HG03039 (cell line): ENCODE measurements at regions not wholly inside any gene's neighbourhood (a gene's known extent, or its start where the extent isn't known, plus 50 kb on each side); places are given as distances from the start of the nearest gene placed in this dataset.

ENCODE experiments used
- ATAC-seq: cut with Tn5 transposase; IDR thresholded peaks from one replicate; pipeline ENCODE4 v1.9.1; 2021; ENCODE audit warnings: mild to moderate bottlenecking, moderate library complexity; ENCODE audit not compliant: unreplicated experiment

DNA sequence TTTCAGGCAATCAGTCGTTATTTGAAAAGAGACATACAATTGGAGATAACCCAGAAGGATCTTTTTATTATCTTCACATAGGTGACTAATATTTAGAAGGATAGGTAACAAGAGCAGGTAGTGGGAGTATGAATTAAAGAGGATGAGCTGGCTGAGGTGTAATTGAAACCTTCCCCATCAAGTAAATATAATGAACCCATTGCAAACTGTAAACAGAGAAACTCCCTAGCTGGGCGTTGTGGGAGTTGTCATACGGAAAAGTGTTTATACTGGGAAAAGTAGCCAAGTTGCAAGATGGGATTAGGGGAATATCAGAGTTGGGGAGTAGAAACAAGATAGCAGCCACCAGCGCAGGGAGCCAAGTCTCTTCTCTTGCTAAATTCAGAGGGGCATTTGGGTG is 448.4 kb downstream of the COG6 start:
- ATAC-seq, result no peak

- ATAC-seq, result no peak
Observed at GRCh38 chr13:40105231-40105630, 449.8 kb downstream of the COG6 start.

GRCh38 chr13:40109351-40109844 is 453.9 kb downstream of the COG6 start:
- ATAC-seq, result no peak

DNA sequence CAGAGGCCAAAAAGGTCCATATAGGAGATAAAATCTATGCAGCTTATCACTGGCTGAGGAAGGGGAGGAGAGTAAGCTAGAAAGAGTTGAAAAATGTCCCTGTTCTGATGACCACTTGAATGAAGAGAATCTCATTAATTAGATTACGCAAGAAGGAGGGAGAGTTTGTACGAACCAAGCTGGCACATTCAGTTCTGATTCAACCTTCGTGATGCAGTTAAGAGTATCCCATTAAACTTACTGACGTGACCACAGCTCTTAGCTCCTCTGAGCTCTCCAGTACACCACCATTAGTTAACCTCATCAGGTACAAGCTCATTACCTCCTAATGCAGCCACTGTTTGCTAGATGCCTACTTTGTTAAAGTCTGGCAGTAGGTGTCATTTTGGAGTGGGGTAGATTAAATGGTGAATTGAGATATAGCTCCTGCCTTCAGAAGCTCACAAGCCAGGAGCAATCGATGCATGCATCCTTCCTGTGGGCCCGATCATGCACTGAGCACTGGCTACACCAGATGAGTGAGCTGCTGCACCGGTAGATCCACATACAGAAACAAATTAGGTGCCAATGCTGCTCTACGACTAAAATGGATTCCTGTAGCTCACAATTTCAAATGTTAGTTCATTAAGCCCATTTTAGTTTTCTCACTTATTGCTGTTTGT is 458.3 kb downstream of the COG6 start:
- no peak for ATAC-seq

DNA sequence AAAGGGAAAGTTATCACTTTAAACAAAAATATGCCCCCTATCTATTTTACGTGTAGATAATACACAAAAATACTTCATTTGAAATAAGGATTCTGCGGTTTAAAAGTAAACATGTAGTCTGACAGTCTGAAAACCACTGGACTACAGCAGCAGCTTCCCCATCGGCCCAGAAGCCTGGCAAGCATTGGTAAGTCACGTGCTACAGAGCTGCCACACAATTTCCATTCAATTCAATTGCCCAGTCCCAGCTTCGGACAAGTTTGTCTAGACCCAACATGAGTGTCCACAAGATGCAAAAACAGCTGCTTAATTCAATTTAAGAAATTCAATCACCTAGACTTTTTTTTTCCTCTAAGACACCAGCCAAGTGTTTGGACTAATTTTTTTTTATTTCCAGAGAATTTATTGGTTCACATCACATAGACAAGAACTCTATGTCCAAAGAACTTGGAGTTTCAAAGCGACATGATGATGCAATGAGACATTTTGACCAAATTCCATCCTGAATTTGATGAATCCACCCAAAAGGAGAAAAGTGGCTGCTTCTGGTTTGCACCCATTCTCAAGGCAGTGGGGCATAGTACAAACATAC is 458.9 kb downstream of the COG6 start:
- no peak for ATAC-seq

DNA sequence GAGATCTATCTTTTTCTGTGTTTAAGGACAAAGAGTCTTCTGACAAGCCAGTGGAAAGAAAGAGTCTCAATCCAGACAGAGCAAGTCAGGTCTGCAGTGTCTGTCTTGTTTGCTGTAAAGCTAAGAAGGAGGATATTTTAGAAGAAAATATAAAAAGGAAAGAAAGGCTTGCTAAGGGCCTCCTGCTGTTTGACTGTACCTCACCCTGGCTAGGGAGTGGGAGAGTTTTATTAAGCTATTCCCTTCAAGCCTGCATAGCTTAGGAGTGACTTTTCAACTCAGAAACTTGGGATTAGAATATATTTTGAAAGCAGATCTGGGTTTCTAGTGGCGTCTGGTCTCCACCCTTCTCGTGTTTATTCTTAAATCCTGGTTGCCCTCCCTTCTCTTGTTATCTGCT is 460.0 kb downstream of the COG6 start:
- ATAC-seq, result no peak

DNA sequence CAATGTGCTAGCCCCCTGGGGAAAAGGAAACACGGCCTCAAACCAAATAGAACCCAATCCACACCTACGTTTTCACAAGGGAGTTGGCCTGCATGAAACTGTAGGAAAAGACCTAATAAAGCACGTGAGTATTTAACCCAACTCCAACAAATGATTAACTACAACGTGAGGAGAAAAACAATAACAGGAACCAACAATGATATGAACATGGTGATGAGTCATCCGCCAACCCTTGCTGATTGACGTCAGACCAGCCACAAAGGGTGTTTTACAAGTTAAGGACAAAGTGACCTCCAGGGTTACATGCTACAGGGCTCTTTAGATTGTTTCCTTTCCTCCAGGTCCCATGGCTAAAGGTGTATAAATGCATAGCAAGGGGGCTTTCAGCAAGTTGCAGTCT is 460.5 kb downstream of the COG6 start:
- ATAC-seq, result no peak

DNA sequence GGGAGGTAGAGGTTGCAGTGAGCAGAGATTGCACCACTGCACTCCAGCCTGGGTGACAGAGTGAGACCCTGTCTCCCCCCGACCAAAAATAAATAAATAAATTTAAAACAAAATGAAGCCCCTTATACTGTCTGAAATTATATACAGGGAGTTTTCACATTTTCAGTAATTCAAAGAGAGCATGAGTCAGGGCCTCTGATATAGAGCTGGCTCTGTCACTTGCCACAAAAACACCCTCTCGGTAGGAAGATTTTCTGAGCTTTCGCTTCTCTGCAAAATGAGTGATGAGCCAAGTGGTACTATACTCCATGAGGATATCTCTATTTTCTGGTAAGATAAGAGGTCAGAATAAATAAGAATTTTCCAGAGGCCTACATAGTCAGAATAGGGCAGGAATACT is 462.9 kb downstream of the COG6 start:
- ATAC-seq, result no peak

- ATAC-seq, result no peak
Observed at GRCh38 chr13:40119852-40120251, 464.4 kb downstream of the COG6 start.

DNA sequence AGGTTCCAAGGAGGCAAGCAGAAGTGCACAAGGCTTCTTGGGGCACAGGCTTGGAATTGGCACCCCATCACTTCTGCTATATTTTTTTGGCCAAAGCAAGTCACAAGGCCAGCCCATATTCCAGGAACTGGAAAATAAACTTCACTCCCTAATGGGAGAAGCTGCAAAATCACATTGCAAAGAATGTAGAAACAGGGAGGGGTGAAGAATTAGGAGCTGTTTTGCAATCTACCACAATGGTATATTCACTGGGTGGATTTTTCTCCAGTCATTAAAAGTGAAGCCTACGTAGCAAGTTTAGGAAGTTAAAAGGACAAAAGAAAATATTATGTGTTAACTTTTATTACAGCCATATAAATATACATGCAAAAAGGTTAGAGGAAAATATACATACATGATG is 464.8 kb downstream of the COG6 start:
- no peak for ATAC-seq

- no peak for ATAC-seq
Observed at GRCh38 chr13:40120781-40121180, 465.3 kb downstream of the COG6 start.

GRCh38 chr13:40121722-40122121 is 466.3 kb downstream of the COG6 start:
- no peak for ATAC-seq

- no peak for ATAC-seq
Observed at GRCh38 chr13:40123962-40124632, 468.6 kb downstream of the COG6 start.

DNA sequence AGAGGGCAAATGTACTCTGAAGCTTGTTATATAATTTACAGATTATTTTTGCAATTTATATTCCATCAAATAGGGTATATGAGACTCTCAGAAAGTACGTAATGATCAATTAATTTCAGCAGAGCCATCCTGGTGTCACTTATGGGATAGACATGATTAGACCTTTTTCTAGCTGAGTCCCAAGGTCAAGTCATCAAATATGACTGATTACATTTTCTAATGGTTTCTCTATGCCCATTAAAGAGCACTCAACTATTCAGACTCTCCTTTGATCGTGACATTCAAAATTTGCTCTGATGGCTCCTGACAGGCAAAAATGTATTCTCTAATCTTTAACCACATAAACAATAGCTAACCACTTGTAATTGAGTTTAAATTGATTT is 469.2 kb downstream of the COG6 start:
- no peak for ATAC-seq

GRCh38 chr13:40125336-40125735 is 469.9 kb downstream of the COG6 start:
- no peak for ATAC-seq

DNA sequence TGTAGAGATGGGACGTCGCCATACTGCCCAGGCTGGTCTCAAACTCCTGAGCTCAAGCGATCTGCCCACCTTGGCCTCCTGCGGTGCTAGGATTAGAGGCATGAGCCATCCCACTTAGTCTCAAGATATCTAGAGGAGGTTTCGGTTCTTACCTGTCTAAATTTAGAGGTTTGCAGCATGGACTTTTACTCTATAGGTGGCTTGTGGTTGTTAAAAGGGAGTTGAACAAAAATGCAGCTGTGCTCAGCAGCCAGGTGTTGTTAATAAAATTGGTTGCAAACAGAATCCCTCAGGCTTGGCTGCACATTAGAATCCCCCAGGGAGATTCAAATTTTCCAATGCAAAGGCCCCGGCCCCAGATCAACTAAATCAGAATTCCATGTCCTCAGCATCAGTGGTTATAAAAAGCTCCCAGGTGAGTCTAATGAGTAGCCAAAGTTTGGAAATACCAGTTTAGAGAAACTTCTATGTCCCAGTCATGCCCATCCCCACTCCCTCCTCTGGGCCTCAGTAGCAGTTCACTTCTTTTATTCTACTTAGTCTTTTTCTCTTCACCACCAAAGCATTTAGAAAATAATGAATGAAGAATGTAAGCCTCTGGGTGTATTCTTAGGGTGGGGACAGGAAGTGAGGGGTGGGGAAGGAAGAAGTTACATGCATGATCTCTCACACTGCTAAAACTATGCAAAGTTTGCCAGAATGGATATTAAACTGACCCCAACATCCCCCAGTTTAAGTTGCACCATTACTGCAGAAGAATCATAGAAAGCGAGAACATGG is 471.0 kb downstream of the COG6 start:
- ATAC-seq, result no peak

DNA sequence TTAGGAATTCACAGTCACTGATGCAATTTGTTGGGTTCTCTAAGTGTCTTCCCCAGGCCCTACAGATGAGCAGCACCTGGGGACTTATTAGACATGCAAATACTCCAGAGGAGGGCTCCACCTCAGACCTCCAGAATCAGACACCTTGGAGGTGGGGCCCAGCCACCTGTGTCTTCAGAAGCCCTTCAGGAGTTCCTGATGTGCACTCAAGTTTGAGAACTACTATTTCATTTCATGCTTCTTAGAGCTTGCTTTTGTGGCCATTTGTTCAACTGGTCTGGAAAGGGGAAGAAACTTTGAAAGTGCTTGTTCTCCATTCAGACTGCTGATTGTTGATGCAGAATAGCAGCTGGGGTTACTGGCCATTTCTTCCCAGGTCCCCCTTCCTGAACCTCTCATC is 472.0 kb downstream of the COG6 start:
- ATAC-seq, result no peak

DNA sequence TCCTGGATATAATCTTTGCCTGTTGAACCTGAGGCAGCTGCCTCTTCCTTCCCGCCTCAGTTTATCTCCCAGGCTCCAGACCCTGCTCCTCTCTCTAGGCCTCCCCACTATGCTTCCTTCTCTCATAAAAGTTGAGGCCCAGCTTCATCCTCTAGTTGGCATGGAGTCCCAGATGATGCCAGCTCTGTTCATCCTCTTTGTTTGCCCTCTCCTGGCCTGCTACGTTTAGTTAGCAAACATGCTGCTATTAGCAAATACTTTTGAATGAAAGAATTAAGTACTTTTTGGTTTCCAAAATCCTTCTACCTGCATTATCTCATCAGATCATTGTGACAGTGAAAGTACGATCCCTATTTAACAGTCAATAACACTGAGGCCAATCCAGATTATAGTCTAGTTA is 472.5 kb downstream of the COG6 start:
- no peak for ATAC-seq

DNA sequence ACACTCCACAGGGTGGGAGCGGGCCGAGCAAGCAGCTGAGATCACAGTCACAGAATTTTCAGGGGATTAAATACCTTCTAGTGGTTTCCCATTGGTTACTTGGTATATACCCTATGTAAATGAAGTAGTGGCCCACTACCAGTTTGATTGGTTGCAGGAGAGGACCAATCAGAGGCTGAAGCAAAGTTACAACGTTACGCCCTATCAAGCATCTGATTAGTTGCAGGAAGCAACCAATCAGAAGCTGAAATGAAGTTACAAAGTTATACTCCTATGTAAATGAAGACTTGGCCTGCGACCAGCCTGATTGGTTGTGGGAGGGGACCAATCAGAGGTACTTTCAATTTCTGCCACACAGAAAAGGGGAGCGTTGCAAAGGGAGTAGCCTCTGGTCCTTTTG is 474.0 kb downstream of the COG6 start:
- no peak for ATAC-seq

- no peak for ATAC-seq
Observed at GRCh38 chr13:40130871-40131636, 475.6 kb downstream of the COG6 start.

DNA sequence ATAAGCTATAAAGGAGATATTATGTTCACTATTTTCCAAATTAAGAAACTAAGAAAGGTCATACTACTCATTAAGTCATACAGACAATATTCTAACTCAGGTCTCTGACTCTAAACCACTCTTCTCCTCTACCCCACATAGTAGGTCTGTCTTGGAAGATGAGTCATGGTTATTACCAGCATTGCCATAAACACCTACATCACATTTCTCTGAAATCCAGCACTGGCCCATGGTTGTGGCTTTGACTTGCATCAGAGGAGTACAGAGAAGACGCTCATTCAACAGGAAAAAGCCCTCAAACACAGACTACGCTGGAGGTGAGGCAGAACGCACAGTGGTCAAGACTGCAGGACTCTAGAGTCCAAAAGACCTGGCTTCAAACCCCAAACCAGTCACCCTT is 476.8 kb downstream of the COG6 start:
- no peak for ATAC-seq
